GM12872 (cell line): ENCODE measurements at regions not wholly inside any gene's neighbourhood (a gene's known extent, or its start where the extent isn't known, plus 50 kb on each side); places are given as distances from the start of the nearest gene placed in this dataset.

Experiments used
- CTCF ChIP-seq: IDR thresholded peaks from 3 replicates; pipeline ENCODE4 v1.5.1; 2011; ENCODE audit warnings: low read depth, mild to moderate bottlenecking, low read length, moderate library complexity; ENCODE audit not compliant: insufficient read depth

GRCh38 chr3:82145742-82146141 lies 384.3 kb upstream of the GBE1 start:
- TF ChIP-seq CTCF, result no peak

- no peak for TF ChIP-seq CTCF
Observed at GRCh38 chr3:82144811-82145210, 383.4 kb upstream of the GBE1 start.

- TF ChIP-seq CTCF, result no peak
Observed at GRCh38 chr3:82143661-82144412, 382.4 kb upstream of the GBE1 start.

GRCh38 chr3:82141592-82141991 lies 380.1 kb upstream of the GBE1 start:
- TF ChIP-seq CTCF, result no peak

- no peak for TF ChIP-seq CTCF
Observed at GRCh38 chr3:82137861-82138260, 376.4 kb upstream of the GBE1 start.

- no peak for TF ChIP-seq CTCF
Observed at GRCh38 chr3:82137050-82137449, 375.6 kb upstream of the GBE1 start.

- peak; percentile 83 for TF ChIP-seq CTCF
Observed at GRCh38 chr3:82133070-82133606, 371.7 kb upstream of the GBE1 start.
